WTC11 (cell line): ENCODE measurements at regions not wholly inside any gene's neighbourhood (a gene's known extent, or its start where the extent isn't known, plus 50 kb on each side); places are given as distances from the start of the nearest gene placed in this dataset.

Source experiments
- ATAC-seq: fragments of 200-7000 bp; cut with Tn5 transposase; 2 replicates; pipeline ENCODE4 v1.10.0; 2021; ENCODE audit warnings: mild to moderate bottlenecking, moderate library complexity
- CTCF ChIA-PET: fragments of 300-600 bp; sonication (Branson Sonifier 250); formaldehyde crosslinking; loops from one replicate; lab custom pipeline; 2021; ENCODE audit warnings: antibody characterized with exemption; lab: Charles Lee
- POLR2A ChIA-PET: fragments of 350-600 bp; sonication (Branson Sonifier 250); formaldehyde crosslinking; loops from one replicate; lab custom pipeline; 2021; ENCODE audit warnings: antibody characterized with exemption; lab: Charles Lee
- DNase-seq: peaks from one replicate; pipeline ENCODE4 v3.0.0; 2021; ENCODE audit warnings: low spot score
- H3K27ac Mint-ChIP-seq: 2 replicates; pipeline ENCODE4 v1.8.0; 2021; ENCODE audit warnings: mixed read lengths
- H3K27me3 Mint-ChIP-seq: 2 replicates; pipeline ENCODE4 v1.8.0; 2021; ENCODE audit warnings: low read depth, mild to moderate bottlenecking, moderate library complexity, mixed read lengths
- H3K36me3 Mint-ChIP-seq: 2 replicates; pipeline ENCODE4 v1.8.0; 2021; ENCODE audit warnings: mixed read lengths
- H3K4me1 Mint-ChIP-seq: 2 replicates; pipeline ENCODE4 v1.8.0; 2022; ENCODE audit warnings: mixed read lengths
- H3K4me3 Mint-ChIP-seq: 2 replicates; pipeline ENCODE4 v1.8.0; 2021; ENCODE audit warnings: mild to moderate bottlenecking, moderate library complexity, mixed read lengths
- H3K9me3 Mint-ChIP-seq: 2 replicates; pipeline ENCODE4 v1.8.0; 2021; ENCODE audit warnings: mixed read lengths
- ATF1 ChIP-seq: sonication (generic); formaldehyde crosslinking; IDR thresholded peaks from 2 replicates; pipeline ENCODE4 v1.8.1; 2023; ENCODE audit warnings: mild to moderate bottlenecking, moderate library complexity, missing genetic modification reagents
- ATF6 ChIP-seq: sonication (generic); formaldehyde crosslinking; IDR thresholded peaks from 2 replicates; pipeline ENCODE4 v1.8.1; 2023; ENCODE audit warnings: mild to moderate bottlenecking, missing genetic modification reagents
- CDX4 ChIP-seq: fragments of 250-450 bp; sonication (Bioruptor Pico); IDR thresholded peaks from 2 replicates; pipeline ENCODE4 v1.9.0; 2021; ENCODE audit warnings: moderate library complexity, mild to moderate bottlenecking, inconsistent platforms, borderline replicate concordance
- CREM ChIP-seq: sonication (generic); formaldehyde crosslinking; IDR thresholded peaks from 2 replicates; pipeline ENCODE4 v1.8.1; 2022; ENCODE audit warnings: mild to moderate bottlenecking, missing genetic modification reagents, moderate library complexity
- CTCF ChIP-seq: fragments of 200-600 bp; IDR thresholded peaks from 2 replicates; pipeline ENCODE4 v1.8.0; 2022; ENCODE audit warnings: antibody characterized with exemption
- ELF4 ChIP-seq: sonication (generic); formaldehyde crosslinking; IDR thresholded peaks from 2 replicates; pipeline ENCODE4 v1.8.1; 2022; ENCODE audit warnings: low read depth, mild to moderate bottlenecking, moderate library complexity, missing genetic modification reagents
- FOXK1 ChIP-seq: sonication (generic); formaldehyde crosslinking; IDR thresholded peaks from 2 replicates; pipeline ENCODE4 v1.8.0; 2022; ENCODE audit warnings: mild to moderate bottlenecking, moderate library complexity, missing genetic modification reagents
- GRHL2 ChIP-seq: fragments of 250-450 bp; sonication (Bioruptor Pico); IDR thresholded peaks from 2 replicates; pipeline ENCODE4 v1.8.0; 2022; ENCODE audit warnings: mild to moderate bottlenecking, moderate library complexity; ENCODE audit not compliant: insufficient replicate concordance, severe bottlenecking
- HMGA2 ChIP-seq: fragments of 250-450 bp; sonication (Bioruptor Pico); IDR thresholded peaks from 2 replicates; pipeline ENCODE4 v1.4.0; 2021; ENCODE audit warnings: mild to moderate bottlenecking, moderate library complexity
- IRF2 ChIP-seq: sonication (generic); formaldehyde crosslinking; IDR thresholded peaks from 2 replicates; pipeline ENCODE4 v1.8.0; 2022; ENCODE audit warnings: low read depth, missing genetic modification reagents, borderline replicate concordance
- NFATC4 ChIP-seq: fragments of 250-450 bp; sonication (Bioruptor Pico); IDR thresholded peaks from 2 replicates; pipeline ENCODE4 v1.9.0; 2021; ENCODE audit warnings: mild to moderate bottlenecking
- NFYB ChIP-seq: sonication (generic); formaldehyde crosslinking; conservative IDR thresholded peaks from 2 replicates; pipeline ENCODE4 v1.8.0; 2022; ENCODE audit warnings: low read depth, missing genetic modification reagents
- OVOL2 ChIP-seq: fragments of 250-450 bp; sonication (Bioruptor Pico); IDR thresholded peaks from 2 replicates; pipeline ENCODE4 v1.9.0; 2021; ENCODE audit warnings: mild to moderate bottlenecking, borderline replicate concordance
- PREB ChIP-seq: sonication (generic); formaldehyde crosslinking; IDR thresholded peaks from 2 replicates; pipeline ENCODE4 v1.8.1; 2022; ENCODE audit warnings: mild to moderate bottlenecking, missing genetic modification reagents, moderate library complexity, borderline replicate concordance
- PRRX2 ChIP-seq: fragments of 250-450 bp; sonication (Bioruptor Pico); IDR thresholded peaks from 2 replicates; pipeline ENCODE4 v1.8.0; 2021; ENCODE audit warnings: mild to moderate bottlenecking
- RORB ChIP-seq: fragments of 250-450 bp; sonication (Bioruptor Pico); IDR thresholded peaks from 2 replicates; pipeline ENCODE4 v1.9.0; 2021; ENCODE audit warnings: mild to moderate bottlenecking
- SMAD3 ChIP-seq: sonication (generic); formaldehyde crosslinking; IDR thresholded peaks from 2 replicates; pipeline ENCODE4 v1.8.0; 2022; ENCODE audit warnings: missing genetic modification reagents, mild to moderate bottlenecking, borderline replicate concordance
- STAT6 ChIP-seq: sonication (generic); formaldehyde crosslinking; conservative IDR thresholded peaks from 2 replicates; pipeline ENCODE4 v1.8.1; 2023; ENCODE audit warnings: mild to moderate bottlenecking, low read depth, missing genetic modification reagents, moderate library complexity
- TCF7 ChIP-seq: sonication (generic); formaldehyde crosslinking; IDR thresholded peaks from 2 replicates; pipeline ENCODE4 v1.8.0; 2022; ENCODE audit warnings: mild to moderate bottlenecking, low read depth, missing genetic modification reagents, moderate library complexity
- TEAD1 ChIP-seq: sonication (generic); formaldehyde crosslinking; IDR thresholded peaks from 2 replicates; pipeline ENCODE4 v1.8.0; 2022; ENCODE audit warnings: mild to moderate bottlenecking, missing genetic modification reagents
- TEAD4 ChIP-seq: sonication (generic); formaldehyde crosslinking; IDR thresholded peaks from 2 replicates; pipeline ENCODE4 v1.8.0; 2022; ENCODE audit warnings: mild to moderate bottlenecking, missing genetic modification reagents
- TP53 ChIP-seq: sonication (generic); formaldehyde crosslinking; IDR thresholded peaks from 2 replicates; pipeline ENCODE4 v1.8.1; 2023; ENCODE audit warnings: mild to moderate bottlenecking, missing genetic modification reagents
- ZNF416 ChIP-seq: fragments of 250-450 bp; sonication (Bioruptor Pico); IDR thresholded peaks from 2 replicates; pipeline ENCODE4 v1.9.0; 2021; ENCODE audit warnings: mild to moderate bottlenecking, inconsistent platforms
- ZNF423 ChIP-seq: fragments of 250-450 bp; sonication (Bioruptor Pico); IDR thresholded peaks from 2 replicates; pipeline ENCODE4 v2.1.2; 2022; ENCODE audit warnings: mild to moderate bottlenecking, moderate library complexity

GRCh38 chr7:36003343-36003742 is 149.7 kb upstream of the EEPD1 start:
- DNase-seq: no peak
- no peaks in the 10 kb centered on the region; the same call in 1 of the 2 replicates for H3K27me3 Mint-ChIP-seq
- peaks cover 5% of the 10 kb centered on the region for H3K36me3 Mint-ChIP-seq
- no peaks in the 10 kb centered on the region for H3K4me1 Mint-ChIP-seq
- H3K9me3 Mint-ChIP-seq: peaks cover 29% of the 10 kb centered on the region
- ATAC-seq: no peak
- POLR2A ChIA-PET: no interaction called here
- no peak overlapping the region for H3K27ac Mint-ChIP-seq
- CTCF ChIA-PET: no interaction called here
- no peak overlapping the region for H3K4me3 Mint-ChIP-seq
- TF ChIP-seq IRF2 (CRISPR knock-in tag) (no peak), ZNF416 (CRISPR knock-in tag) (no peak), NFYB (CRISPR knock-in tag) (no peak), TCF7 (CRISPR knock-in tag) (no peak), FOXK1 (CRISPR knock-in tag) (no peak), TEAD4 (CRISPR knock-in tag) (no peak)

GRCh38 chr7:36005293-36005692 is 147.8 kb upstream of the EEPD1 start:
- DNase-seq (no peak), ATAC-seq (no peak)
- ChIA-PET POLR2A (no interaction called here), CTCF (interaction anchor here (1.4 kb wide), 1 partner anchor 16 kb away, joined by 9 read pairs; no protein-coding TSS in a partner anchor)
- Mint-ChIP-seq H3K27me3 (no peaks in the 10 kb centered on the region; the same call in 1 of the 2 replicates), H3K4me3 (no peak overlapping the region), H3K27ac (no peak overlapping the region), H3K4me1 (no peaks in the 10 kb centered on the region), H3K9me3 (peaks cover 29% of the 10 kb centered on the region)
- no peak for TF ChIP-seq NFATC4
- no peak for TF ChIP-seq ZNF423 (CRISPR knock-in tag)
- TF ChIP-seq CDX4 (CRISPR knock-in tag): no peak
- no peak for TF ChIP-seq RORB (CRISPR knock-in tag)
- no peak for TF ChIP-seq SMAD3 (CRISPR knock-in tag)
- TF ChIP-seq TP53 (CRISPR knock-in tag): no peak
- TF ChIP-seq ELF4 (CRISPR knock-in tag): no peak
- no peak for TF ChIP-seq TEAD4 (CRISPR knock-in tag)
- TF ChIP-seq PRRX2 (CRISPR knock-in tag): no peak
- TF ChIP-seq ATF6 (CRISPR knock-in tag): no peak
- TF ChIP-seq OVOL2: no peak
- no peak for TF ChIP-seq HMGA2 (CRISPR knock-in tag)
- no peak for TF ChIP-seq CREM (CRISPR knock-in tag)
- no peak for TF ChIP-seq GRHL2
- no peak for TF ChIP-seq PREB (CRISPR knock-in tag)
- TF ChIP-seq STAT6: no peak
- TF ChIP-seq ATF1 (CRISPR knock-in tag): no peak
- TF ChIP-seq TEAD1: no peak
- TF ChIP-seq CTCF: no peak
- TF ChIP-seq, all 79 proteins: peak for 0
- peaks cover 5% of the 10 kb centered on the region for H3K36me3 Mint-ChIP-seq
